ENCODE measurements at regions not wholly inside any gene's neighbourhood (a gene's known extent, or its start where the extent isn't known, plus 50 kb on each side); places are given as distances from the start of the nearest gene placed in this dataset.
"Not testable (repeated sequence)": the region's sequence is repeated elsewhere in the genome, so short reads cannot be mapped to it uniquely, and the experiment has no call there.

DNA sequence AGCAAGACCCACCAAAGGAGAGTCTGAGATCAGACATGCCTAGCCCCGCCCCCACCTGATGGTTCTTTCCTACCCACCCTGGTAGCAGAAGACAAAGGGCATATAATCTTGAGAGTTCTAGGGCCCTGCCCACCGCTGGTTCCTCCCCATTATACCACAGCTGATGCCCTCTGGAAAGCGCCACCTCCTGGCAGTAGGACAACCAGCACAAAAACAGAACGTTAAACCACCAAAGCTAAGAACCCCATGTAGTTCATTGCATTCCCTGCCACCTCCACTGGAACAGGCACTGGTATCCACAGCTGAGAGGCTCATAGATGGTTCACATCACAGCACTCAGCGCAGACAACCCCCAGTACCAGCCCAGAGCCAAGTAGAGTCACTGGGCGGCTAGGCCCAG is 81.2 kb upstream of the TRPC7 start:
- H3K4me3 ChIP-seq: no peak overlapping the region
- no peak for ATAC-seq

DNA sequence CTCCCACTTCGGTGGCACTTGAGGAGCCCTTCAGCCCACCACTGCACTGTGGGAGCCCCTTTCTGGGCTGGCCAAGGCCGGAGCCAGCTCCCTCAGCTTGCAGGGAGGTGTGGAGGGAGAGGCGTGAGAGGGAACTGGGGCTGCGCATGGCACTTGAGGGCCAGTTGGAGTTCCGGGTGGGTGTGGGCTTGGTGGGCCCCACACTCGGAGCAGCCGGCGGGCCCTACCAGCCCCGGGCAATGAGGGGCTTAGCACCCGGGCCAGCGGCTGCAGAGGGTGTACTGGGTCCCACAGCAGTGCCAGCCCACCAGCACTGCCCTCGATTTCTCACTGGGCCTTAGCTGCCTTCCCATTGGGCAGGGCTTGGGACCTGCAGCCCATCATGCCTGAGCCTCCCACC is 78.8 kb upstream of the TRPC7 start:
- DNase-seq; H3K4me3 ChIP-seq; H3K4me1 ChIP-seq; H3K36me3 ChIP-seq; H3K27ac ChIP-seq; H3K27me3 ChIP-seq; intact Hi-C loops (cut with DNase I); ATAC-seq: not testable (repeated sequence)
- peaks cover 0 to 15% of the 10 kb centered on the region in 2 donors for H3K9me3 ChIP-seq

More for the DNA sequence above, 81.2 kb upstream of the TRPC7 start:
- intact Hi-C loops (cut with DNase I): no loop called here
- DNase-seq: no peak
- Histone ChIP-seq H3K36me3 (no peaks in the 10 kb centered on the region), H3K27me3 (no peaks in the 10 kb centered on the region), H3K4me1 (no peaks in the 10 kb centered on the region), H3K27ac (no peak overlapping the region), H3K9me3 (peaks cover 0 to 21% of the 10 kb centered on the region in 2 donors)
- TF ChIP-seq, protein P1, sequence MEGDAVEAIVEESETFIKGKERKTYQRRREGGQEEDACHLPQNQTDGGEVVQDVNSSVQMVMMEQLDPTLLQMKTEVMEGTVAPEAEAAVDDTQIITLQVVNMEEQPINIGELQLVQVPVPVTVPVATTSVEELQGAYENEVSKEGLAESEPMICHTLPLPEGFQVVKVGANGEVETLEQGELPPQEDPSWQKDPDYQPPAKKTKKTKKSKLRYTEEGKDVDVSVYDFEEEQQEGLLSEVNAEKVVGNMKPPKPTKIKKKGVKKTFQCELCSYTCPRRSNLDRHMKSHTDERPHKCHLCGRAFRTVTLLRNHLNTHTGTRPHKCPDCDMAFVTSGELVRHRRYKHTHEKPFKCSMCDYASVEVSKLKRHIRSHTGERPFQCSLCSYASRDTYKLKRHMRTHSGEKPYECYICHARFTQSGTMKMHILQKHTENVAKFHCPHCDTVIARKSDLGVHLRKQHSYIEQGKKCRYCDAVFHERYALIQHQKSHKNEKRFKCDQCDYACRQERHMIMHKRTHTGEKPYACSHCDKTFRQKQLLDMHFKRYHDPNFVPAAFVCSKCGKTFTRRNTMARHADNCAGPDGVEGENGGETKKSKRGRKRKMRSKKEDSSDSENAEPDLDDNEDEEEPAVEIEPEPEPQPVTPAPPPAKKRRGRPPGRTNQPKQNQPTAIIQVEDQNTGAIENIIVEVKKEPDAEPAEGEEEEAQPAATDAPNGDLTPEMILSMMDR (IDR thresholded peaks at IDR 0.05): no peak

DNA sequence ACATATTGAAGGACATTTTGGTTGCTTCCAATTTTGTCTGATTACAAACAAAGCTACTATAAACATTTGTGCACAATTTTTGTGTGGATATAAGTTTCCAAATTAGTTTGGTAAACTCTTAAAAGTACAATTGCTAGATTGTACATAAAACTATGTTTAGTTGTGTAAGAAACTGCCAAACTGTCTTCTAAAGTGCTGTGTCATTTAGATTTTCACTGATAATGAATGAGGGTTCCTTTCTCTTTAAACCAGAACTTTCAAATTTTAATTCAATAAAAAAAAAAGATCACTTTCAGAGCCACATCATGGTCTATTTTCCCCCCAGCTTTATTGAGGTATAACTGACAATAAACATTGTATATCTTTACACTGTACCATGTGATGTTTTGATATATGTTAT is 74.0 kb upstream of the TRPC7 start:
- Histone ChIP-seq H3K27ac (no peak overlapping the region), H3K9me3 (peaks cover 0 to 10% of the 10 kb centered on the region in 2 donors), H3K4me1 (no peaks in the 10 kb centered on the region), H3K36me3 (no peaks in the 10 kb centered on the region), H3K27me3 (no peaks in the 10 kb centered on the region), H3K4me3 (no peak overlapping the region)
- ATAC-seq (no peak), DNase-seq (no peak)
- intact Hi-C loops (cut with DNase I): no loop called here
- TF ChIP-seq, protein P1 (IDR thresholded peaks at IDR 0.05): no peak

DNA sequence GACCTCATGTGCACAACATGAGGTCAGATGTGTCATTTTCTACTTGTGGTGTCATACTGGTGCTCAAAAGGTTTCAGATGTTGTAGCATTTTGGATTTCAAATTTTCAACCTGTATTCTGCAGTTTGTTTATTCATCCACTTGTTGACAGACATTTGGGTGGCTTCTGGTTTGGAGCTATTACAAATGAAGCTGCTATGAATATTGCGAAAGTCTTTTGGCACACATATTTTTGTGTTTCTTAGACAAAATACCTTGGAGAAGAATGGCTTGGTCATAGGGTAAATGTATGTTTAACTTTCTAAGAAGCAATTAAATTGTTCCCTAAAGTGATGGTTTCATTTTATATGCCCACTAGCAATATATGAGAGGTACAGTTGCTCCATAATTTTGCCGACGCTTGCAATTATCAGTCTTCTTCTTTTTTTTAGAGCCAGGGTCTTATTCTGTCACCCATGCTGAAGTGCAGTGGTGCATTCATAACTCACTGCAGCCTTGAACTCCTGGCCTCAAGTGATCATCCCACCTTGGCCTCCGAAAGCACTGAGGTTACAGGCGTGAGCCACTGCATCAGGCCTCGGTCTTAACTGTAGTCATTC is 70.7 kb upstream of the TRPC7 start:
- DNase-seq (no peak), ATAC-seq (no peak)
- no peaks in the 10 kb centered on the region for H3K27me3 ChIP-seq
- TF ChIP-seq, protein P1 (IDR thresholded peaks at IDR 0.05): no peak
- H3K9me3 ChIP-seq: no peaks in the 10 kb centered on the region
- intact Hi-C loops (cut with DNase I): no loop called here
- no peaks in the 10 kb centered on the region for H3K4me1 ChIP-seq
- H3K4me3 ChIP-seq: no peak overlapping the region
- no peak overlapping the region for H3K27ac ChIP-seq
- no peaks in the 10 kb centered on the region for H3K36me3 ChIP-seq

DNA sequence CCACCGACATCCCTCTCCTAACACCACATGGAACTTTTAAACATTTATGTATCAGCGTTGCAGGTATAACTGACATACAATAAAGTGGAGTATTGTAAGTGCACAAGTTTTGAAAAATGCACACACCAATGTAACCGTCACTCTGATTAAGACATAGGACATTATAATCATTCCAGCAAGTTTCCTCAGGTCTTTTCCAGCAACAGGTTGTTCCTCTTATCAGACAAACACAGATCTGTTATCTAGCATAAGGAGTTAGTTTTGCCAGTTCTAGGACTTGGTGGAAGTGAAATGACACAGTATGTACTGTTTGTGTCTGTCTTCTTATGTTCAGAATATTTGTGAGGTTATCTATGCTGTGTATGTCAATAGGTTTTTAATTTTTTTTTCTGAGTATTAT is 69.5 kb upstream of the TRPC7 start:
- intact Hi-C loops (cut with DNase I): no loop called here

More for the DNA sequence above, 69.5 kb upstream of the TRPC7 start:
- no peaks in the 10 kb centered on the region for H3K36me3 ChIP-seq
- no peak overlapping the region for H3K27ac ChIP-seq
- no peaks in the 10 kb centered on the region for H3K9me3 ChIP-seq
- H3K27me3 ChIP-seq: no peaks in the 10 kb centered on the region
- TF ChIP-seq, protein P1 (IDR thresholded peaks at IDR 0.05): no peak
- no peak for ATAC-seq
- no peak overlapping the region for H3K4me3 ChIP-seq
- no peak for DNase-seq
- no peaks in the 10 kb centered on the region for H3K4me1 ChIP-seq

Data from left lung (tissue), 4 donors.